GM21381 (cell line): ENCODE measurements at regions not wholly inside any gene's neighbourhood (a gene's known extent, or its start where the extent isn't known, plus 50 kb on each side); places are given as distances from the start of the nearest gene placed in this dataset.
"Not testable (repeated sequence)": the region's sequence is repeated elsewhere in the genome, so short reads cannot be mapped to it uniquely, and the experiment has no call there.

Experiments used
- ATAC-seq: cut with Tn5 transposase; IDR thresholded peaks from one replicate; pipeline ENCODE4 v1.9.1; 2021; ENCODE audit warnings: mild to moderate bottlenecking, moderate library complexity; ENCODE audit not compliant: unreplicated experiment

DNA sequence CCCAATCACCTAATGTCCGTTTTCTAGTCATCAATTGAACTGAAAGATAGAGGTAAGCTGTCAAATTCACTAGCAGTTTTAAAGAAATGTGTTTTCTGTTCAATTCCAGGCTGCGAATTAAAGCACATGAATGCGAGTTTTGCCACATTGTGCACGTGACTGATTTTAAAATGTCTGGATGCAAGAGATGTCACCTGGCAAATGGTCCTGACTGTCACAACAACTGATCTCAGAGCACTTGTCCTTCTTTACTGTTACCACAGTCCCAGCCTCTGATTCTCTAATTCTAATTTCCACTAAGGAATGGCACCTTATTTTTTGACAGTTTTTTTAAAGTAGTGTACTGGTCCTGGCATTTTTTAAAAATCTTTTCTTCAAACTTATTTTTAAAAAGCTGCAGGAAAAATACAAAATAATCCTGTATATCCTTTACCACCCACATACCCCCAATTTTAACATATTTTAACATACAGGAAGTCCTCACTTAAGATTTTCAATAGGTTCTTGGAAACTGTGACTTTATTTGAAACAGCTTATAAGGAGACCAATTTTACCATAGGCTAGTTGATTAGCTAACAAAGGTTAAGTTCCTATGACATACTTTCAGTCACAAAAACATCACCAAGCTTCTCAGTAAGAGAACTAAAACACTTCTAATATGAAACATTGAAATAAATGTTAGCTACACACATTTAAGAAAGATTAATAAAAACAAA lies 1364.3 kb downstream of the EFNA5 start:
- no peak for ATAC-seq

DNA sequence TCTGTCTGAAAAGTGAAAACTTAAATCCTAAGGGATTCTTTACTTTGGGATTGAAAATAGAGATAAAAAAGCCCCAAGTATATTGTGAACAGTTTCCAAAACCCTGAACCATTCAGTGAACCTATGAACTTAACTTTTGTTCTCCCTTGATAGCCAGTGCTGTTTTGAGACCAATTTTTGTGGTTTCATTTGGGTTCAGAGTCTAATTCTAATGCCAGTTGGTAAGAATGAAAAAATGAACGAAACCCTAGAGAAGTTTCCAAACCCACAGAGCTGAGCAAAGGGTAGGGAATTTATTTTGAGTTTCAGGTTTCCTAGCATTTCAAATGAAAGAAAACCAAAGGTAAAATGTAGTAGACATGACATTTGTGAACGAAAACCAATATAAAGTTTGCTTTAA lies 1366.8 kb downstream of the EFNA5 start:
- ATAC-seq, result no peak

DNA sequence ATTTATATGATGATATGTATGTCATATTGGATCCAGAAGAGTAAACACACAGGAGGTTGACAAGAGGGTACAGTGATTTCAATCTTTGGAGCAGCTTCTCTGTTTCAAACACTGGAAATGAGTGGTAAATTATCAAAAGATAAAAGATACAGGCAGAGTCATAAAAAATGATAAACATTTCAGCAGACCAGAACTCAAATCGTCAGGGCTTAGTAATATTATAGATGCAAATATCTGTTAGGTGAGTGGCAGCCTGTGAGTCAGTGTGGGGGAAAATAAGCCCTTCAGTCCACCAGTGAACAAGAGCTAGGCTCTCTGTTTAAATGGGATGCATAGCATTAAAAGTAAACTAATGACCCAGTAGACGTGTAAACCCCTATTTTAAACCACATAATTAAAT lies 1378.1 kb downstream of the EFNA5 start:
- ATAC-seq, result no peak

DNA sequence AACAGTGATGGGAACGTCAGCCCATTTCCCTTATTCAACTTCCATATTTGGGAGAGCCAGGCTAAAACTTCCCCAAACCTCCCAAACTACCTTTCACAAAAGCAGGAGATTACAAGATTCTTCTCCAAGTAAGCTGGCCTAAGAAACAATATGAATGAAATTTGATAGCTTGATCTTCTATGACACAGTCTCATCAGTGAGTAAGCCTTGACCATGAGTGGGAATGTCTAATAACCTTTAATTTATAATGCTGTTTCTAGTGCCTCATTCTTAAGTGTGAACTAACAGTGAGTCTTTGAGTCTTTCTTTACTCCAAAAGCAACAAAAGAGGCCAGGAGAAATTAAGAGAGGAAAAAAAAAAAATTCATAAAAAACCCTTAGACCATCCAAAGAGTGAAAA lies 1379.9 kb downstream of the EFNA5 start:
- ATAC-seq, result no peak

DNA sequence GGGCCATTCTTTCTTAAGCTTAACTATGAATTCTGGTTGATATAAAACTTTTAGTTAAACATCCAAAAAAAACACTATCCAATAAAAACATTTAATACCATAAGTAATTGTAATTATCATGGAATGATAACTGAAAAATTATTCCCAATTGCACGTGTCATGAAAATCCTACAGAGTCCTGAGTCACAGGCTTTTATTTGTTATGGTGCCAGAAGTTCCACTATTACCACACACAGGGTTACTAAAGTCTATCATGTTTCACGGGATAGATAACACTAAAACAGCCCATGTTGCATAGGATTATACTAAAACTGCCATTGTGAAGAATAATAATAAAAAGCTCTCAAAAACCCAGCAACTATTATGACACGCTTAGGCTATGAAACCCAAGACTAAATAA lies 1381.8 kb downstream of the EFNA5 start:
- no peak for ATAC-seq

DNA sequence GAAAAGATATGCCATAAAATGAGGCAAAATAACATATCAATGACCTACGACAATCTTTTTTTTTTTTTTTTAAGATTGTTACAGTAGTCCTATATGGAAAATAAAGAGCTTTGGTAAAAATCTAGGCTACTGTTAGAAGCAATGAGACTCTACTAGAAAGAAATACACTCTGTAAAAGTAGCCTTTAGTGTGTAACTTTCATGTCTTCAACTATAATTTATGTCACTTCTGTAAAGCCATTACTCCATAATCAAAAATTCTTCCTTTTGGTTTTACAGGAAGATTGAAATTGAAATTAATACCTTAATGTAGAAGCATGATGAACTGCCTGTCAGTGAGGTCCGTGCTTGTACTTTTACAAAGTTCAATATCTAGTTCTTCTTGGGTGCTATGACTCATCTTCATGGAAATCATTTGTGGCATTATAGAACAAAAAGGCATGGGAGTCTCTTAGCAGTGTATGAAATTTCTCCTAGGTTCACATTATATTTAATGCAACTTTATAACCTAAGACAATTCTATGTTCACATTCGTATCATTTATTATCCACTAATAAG lies 1393.1 kb downstream of the EFNA5 start:
- no peak for ATAC-seq

DNA sequence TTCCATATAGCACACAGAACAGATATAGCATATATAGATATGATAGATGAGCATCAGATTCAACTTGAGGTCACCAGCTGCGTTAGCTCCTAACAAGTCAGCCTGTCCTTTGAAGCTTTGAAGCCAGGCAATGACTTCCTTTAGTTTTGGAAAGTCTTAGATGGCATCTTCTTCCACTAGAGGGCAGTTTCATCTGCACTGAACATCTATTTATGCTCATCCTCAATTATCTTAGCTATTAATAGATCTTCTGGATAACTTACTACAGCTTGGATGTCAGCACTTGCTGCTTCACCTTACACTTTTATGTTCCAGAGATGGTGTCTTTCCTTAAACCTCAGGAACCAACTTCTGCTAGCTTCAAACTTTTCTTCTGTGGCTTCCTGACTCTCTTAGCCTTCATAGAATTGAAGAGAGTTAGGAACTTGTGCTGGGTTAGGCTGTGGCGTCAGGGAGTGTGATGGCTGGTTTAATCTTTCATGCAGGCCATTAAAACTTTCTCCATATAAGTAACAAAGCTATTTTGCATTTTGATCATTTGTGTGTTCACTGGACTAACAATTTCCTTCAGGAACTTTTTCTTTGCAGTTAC lies 1401.4 kb downstream of the EFNA5 start:
- no peak for ATAC-seq

DNA sequence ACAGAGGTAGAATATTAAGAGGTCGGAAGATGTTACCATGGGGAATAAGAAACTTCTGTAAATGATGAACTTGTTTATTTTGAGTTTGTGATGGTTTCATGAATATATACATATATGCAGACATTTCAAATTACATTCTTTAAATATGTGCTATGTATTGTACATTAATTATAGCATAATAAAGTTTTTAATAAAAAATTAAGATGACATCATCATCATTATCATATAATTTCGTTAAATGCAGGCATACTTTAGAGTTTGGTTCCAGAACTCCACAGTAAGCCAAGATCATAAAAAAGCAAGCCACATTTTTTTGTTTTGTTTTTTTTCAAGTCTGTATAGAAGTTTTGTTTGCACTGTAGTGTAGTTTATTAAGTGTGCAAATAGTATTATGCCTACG lies 1403.5 kb downstream of the EFNA5 start:
- no peak for ATAC-seq

DNA sequence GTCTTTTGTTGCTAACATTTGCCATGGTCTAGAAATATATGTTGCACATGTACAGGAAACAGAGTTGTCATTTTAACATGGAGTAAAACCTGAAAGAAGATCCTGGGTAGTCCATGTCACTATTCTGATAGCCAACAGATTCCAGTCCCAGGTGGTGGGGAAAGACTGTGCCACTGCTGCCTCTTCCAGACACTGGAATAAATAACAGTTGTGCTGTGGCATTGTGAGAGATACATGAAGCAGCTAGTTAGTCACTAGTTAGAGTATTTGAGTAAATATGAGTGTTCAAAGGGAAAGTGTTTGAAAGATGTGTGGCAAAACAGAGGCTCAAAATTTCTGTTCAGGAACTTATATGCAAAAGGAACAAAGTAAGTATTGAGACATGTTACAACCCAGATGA lies 1408.3 kb downstream of the EFNA5 start:
- ATAC-seq, result no peak

DNA sequence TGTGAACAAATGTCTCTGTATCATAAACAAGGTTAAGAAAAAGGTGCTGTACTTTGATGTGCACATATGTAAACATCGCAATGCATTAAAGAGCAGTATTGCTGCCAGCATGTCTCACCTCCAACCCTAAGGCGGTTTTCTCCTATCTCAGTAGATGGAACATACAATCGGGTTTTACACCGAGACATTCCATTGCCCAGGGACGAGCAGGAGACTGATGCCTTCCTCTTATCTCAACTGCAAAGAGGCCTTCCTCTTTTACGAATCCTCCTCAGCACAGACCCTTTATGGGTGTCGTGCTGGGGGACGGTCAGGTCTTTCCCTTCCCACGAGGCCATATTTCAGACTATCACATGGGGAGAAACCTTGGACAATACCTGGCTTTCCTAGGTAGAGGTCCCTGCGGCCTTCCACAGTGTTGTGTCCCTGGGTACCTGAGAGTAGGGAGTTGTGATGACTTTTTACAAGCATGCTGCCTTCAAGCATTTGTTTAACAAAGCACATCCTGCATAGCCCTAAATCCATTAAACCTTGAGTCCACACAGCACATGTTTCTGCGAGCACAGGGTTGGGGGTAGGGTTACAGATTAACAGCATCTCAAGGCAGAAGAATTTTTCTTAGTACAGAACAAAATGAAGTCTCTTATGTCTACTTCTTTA lies 1411.2 kb downstream of the EFNA5 start:
- ATAC-seq, result not testable (repeated sequence)

DNA sequence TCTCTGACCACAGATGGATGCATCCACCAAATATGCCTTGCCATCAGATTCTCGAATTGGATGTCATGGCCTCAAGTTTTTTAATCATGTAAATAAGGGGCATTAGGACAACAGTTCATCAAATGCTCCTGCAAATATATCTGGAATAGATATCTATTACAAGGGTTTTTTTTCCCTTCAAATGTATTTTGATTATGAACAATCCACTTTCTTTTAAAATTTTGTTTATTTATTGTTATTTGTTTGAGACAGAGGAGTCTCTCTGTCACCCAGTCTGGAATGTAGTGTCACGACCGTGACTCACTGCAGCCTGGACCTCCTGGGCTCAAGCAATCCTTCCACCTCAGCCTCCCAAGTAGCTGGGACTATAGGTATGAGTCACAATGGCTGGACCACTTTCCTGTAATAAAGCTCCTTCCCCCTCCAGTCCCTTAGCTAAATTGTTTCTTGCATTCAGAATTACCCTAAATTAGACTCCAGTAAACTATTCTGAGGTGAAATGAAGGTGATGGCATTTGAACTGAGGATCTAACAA lies 1412.1 kb downstream of the EFNA5 start:
- ATAC-seq, result no peak

DNA sequence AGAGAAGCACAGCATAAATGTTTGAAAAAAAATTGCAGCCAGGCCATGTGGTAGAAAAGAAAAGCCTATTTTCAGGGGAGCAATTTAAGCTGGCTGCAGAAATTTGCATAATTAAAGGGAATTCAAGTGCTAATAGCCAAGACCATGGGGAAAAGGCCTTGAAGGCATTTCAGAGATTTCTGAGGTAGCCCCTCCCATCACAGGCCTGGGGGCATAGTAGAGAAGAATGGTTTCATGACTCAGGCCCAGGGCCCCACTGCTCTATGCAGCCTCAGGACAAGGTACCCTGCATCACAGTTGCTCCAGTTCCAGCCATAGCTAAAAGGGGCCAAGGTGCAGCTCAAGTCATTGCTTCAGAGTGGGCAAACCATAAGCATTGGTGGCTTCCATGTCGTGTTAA lies 1416.0 kb downstream of the EFNA5 start:
- ATAC-seq, result no peak

DNA sequence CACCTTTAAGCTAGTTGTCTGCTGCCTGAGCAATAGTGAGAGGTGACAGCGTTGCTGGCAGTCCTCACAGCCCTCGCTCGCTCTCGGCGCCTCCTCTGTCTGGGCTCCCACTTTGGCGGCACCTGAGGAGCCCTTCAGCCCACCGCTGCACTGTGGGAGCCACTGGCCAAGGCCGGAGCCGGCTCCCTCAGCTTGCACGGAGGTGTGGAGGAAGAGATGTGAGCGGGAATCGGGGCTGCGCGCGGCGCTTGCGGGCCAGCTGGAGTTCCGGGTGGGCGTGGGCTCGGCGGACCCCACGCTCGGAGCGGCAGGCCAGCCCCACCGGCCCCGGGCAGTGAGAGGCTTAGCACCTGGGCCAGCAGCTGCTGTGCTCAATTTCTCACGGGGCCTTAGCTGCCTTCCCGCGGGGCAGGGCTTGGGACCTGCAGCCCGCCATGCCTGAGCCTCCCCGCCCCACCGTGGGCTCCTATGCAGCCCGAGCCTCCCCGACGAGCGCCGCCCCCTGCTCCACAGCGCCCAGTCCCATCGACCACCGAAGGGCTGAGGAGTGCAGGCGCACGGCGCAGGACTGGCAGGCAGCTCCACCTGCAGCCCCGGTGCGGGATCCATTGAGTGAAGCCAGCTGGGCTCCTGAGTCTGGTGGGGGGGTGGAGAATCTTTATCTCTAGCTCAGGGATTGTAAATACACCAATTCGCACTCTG lies 1424.5 kb downstream of the EFNA5 start:
- not testable (repeated sequence) for ATAC-seq

DNA sequence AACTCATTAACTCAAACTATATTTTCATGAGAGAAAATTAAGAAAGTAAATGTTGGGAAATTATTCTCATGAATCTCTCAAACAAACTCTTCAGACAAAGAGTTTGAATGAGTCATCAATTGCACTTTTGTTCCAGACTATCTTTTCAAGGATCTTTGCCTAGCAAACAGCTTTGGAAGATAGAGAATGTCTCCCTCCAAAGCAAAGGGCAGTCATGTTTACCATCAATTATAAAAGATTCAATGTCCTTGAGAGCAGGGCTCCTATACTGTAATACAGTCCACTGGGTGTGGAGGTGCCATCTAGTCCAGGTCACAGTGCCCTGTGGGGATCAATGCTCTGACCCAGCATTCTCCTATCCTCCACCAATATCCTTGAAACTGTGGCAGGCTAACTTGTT lies 1429.3 kb downstream of the EFNA5 start:
- ATAC-seq, result no peak

DNA sequence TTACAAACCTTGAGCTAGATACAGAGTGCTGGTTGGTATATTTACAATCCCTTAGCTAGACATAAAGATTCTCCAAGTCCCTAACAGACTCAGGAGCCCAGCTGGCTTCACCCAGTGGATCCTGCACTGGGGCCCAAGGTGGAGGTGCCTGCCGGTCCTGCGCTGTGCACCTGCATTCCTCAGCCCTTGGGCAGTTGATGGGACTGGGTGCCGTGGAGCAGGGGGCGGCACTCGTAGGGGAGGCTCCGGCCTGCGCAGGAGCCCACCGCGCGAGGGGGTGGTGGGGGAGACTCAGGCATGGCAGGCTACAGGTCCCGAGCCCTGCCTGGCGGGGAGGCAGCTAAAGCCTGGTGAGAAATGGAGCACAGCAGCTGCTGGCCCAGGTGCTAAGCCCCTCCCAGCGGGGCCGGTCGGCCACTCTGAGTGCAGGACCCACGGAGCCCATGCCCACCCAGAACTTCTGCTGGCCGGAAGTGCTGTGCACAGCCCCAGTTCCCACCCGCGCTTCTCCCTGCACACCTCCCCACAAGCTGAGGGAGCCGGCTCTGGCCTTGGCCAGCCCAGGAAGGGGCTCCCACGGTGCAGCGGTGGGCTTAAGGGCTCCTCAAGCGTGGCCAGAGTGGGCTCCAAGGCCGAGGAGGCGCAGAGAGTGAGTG lies 1464.7 kb downstream of the EFNA5 start:
- no peak for ATAC-seq

DNA sequence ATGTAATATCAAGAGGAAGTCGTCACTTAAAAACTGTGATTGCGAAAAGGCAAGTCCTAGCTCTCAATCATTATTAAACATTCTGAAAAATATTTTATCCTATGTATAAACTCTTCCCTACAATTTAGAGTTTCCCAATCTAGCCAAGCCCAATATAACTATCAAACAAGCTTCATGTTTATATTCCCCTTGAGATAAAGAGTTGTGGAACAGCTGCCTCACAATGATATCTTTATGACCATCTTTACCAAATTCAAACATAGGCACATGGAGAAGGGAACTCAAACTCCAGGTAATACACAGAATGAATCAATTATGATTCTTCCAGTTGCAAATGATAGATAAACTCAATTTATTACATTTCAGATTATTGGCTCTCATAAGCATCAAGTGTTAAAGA lies 1468.7 kb downstream of the EFNA5 start:
- ATAC-seq, result no peak

DNA sequence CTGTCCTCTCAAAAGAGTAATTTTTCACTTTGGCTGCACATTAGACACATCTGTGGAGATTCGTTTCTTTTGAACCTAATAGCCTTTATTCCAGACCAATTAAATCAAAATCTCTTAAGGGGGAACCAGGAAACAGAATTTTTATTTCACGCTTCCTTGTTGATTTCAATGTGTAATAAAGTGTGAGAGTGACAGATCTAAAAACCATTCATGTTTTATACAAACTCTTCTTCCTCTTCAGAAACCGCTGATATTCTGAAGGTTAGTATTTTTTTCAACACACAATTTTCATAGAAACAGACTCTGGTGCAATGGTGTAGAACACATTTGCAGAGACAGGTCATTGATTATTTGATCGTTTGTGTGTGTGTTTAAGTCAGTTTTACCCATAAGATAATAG lies 1469.8 kb downstream of the EFNA5 start:
- ATAC-seq, result no peak

DNA sequence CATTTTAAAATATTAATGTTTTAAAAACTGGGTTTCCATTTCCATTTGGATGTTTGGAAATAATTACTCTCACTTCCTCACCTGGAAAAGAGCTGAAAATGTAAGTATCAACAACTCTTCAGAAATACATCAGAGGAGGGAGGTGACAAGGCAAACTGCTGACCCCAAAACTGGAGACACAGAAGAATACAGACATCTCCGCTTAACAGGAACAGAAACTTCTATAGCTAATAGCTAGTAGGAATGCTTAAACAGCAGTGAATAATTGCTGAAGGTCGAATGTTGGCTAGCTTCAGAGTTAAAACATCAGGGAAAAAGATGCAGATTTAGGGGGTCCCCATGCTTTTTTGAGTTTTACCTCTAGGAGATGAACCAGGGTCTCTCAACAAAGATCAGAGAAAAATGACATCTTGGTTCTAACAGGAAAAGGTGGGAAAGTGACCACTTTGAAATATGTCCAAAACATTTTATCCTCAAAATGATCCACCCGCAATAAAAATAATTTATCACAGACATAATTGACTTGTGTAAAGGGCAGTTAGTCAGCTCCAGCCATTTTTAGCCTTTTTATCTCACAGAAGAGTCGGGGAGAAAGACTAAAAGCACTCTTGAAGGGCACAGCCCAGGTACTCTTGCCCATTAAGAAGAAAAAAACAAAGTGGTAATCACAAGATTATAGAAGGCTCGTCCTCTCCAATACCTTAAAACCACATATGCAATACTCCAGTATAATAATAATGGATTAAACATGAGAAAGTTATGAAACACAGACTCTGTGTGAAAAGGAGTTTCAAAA lies 1474.9 kb downstream of the EFNA5 start:
- ATAC-seq, result no peak

DNA sequence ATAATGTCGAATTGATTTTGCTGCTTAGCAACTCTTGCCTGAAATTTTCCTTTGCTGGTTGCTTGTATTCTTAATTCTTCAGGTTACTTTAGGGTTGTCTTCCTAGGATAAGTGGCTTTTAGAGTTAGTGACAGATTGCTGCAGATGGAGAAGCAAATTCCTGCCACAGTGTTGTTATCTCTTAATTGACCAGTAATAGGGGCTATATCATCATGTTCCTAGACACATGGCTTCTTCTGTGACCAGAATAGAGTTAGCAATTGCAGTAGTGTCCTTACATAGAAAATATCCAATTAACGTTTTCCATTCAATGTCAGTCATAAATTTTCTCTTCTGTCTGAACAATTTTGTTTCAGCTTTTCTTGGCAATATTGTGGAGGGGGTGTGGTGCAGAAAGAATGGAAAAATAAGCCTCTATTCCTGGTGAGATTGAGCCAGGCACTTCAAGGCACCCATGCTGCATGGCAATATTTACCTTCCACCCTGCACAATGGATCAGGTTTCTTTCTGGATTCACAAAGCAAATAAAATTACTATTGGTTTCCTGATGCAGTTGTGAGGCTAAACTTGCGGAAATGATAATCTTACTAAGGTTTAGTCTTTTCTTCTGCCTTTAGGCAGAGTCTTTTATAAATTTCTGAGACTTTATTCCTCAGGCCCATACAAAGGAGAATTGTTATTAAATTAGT lies 1481.5 kb downstream of the EFNA5 start:
- ATAC-seq, result no peak
